Parathyroid adenoma (tissue), 2 donors: ENCODE measurements at regions not wholly inside any gene's neighbourhood (a gene's known extent, or its start where the extent isn't known, plus 50 kb on each side); places are given as distances from the start of the nearest gene placed in this dataset.

Experiments used
- H2AFZ ChIP-seq: fragments of 300-600 bp; sonication (generic); one replicate; pipeline ENCODE4 v1.7.0; 2017; ENCODE audit warnings: antibody characterized with exemption, mild to moderate bottlenecking
- H3K27ac ChIP-seq: fragments of 300-600 bp; sonication (generic); one replicate; pipeline ENCODE4 v1.7.0; 2017
- H3K27me3 ChIP-seq: fragments of 300-600 bp; sonication (generic); one replicate; pipeline ENCODE4 v1.7.0; 2017; ENCODE audit warnings: low read length; ENCODE audit not compliant: control insufficient read depth, insufficient read depth
- H3K36me3 ChIP-seq: fragments of 300-600 bp; sonication (generic); one replicate; pipeline ENCODE4 v1.7.0; 2017; ENCODE audit warnings: low read length; ENCODE audit not compliant: control insufficient read depth, insufficient read depth
- H3K4me1 ChIP-seq: fragments of 300-600 bp; sonication (generic); one replicate; pipeline ENCODE4 v1.7.0; 2017; ENCODE audit warnings: control low read depth
- H3K4me2 ChIP-seq: fragments of 300-600 bp; sonication (generic); one replicate; pipeline ENCODE4 v1.7.0; 2017; ENCODE audit warnings: low read length
- H3K4me3 ChIP-seq: fragments of 300-600 bp; sonication (generic); one replicate; pipeline ENCODE4 v1.7.0; 2017; ENCODE audit warnings: low read depth, low read length
- H3K79me2 ChIP-seq: fragments of 300-600 bp; sonication (generic); one replicate; pipeline ENCODE4 v1.7.0; 2017; ENCODE audit warnings: control low read depth
- H3K9ac ChIP-seq: fragments of 300-600 bp; sonication (generic); one replicate; pipeline ENCODE4 v1.7.0; 2017; ENCODE audit warnings: mild to moderate bottlenecking
- H3K9me3 ChIP-seq: fragments of 300-600 bp; sonication (generic); one replicate; pipeline ENCODE4 v1.7.0; 2017; ENCODE audit warnings: low read length; ENCODE audit not compliant: control insufficient read depth
- CTCF ChIP-seq: fragments of 300-600 bp; sonication (generic); IDR thresholded peaks from one replicate; pipeline ENCODE4 v1.7.0; 2017; ENCODE audit warnings: antibody characterized with exemption, mild to moderate bottlenecking
- donor health status: primary hyperparathyroidism.

GRCh38 chr4:180558427-180558826, 1684.8 kb upstream of the TENM3 start:
- Histone ChIP-seq H3K9me3 (no peaks in the 10 kb centered on the region), H3K27ac (no peak overlapping the region), H2AFZ (no peak overlapping the region), H3K27me3 (no peaks in the 10 kb centered on the region), H3K36me3 (no peaks in the 10 kb centered on the region), H3K4me1 (no peaks in the 10 kb centered on the region), H3K79me2 (no peaks in the 10 kb centered on the region), H3K4me2 (no peak overlapping the region), H3K4me3 (no peak overlapping the region), H3K9ac (no peak overlapping the region)
- TF ChIP-seq CTCF, result no peak

- no peaks in the 10 kb centered on the region for H3K4me1 ChIP-seq
- no peaks in the 10 kb centered on the region for H3K27me3 ChIP-seq
- H3K79me2 ChIP-seq, result no peaks in the 10 kb centered on the region
- H3K4me3 ChIP-seq, result no peak overlapping the region
- no peak overlapping the region for H3K9ac ChIP-seq
- no peak for TF ChIP-seq CTCF
- no peak overlapping the region for H3K4me2 ChIP-seq
- H3K27ac ChIP-seq, result no peak overlapping the region
- no peaks in the 10 kb centered on the region for H3K9me3 ChIP-seq
- no peaks in the 10 kb centered on the region for H3K36me3 ChIP-seq
- H2AFZ ChIP-seq, result no peak overlapping the region
Measured at GRCh38 chr4:180560896-180561295, 1682.3 kb upstream of the TENM3 start.

- TF ChIP-seq CTCF, result no peak
Measured at GRCh38 chr4:180564026-180564425, 1679.2 kb upstream of the TENM3 start.

GRCh38 chr4:180564448-180564847, 1678.8 kb upstream of the TENM3 start:
- Histone ChIP-seq H3K27me3 (no peaks in the 10 kb centered on the region), H3K4me1 (no peaks in the 10 kb centered on the region), H3K9ac (no peak overlapping the region), H3K79me2 (no peaks in the 10 kb centered on the region), H3K36me3 (no peaks in the 10 kb centered on the region), H3K4me2 (no peak overlapping the region), H3K9me3 (no peaks in the 10 kb centered on the region), H2AFZ (no peak overlapping the region), H3K27ac (no peak overlapping the region), H3K4me3 (no peak overlapping the region)
- no peak for TF ChIP-seq CTCF

More at GRCh38 chr4:180564026-180564425, 1679.2 kb upstream of the TENM3 start:
- H3K27me3 ChIP-seq, result no peaks in the 10 kb centered on the region
- no peak overlapping the region for H3K9ac ChIP-seq
- H3K4me3 ChIP-seq, result no peak overlapping the region
- no peaks in the 10 kb centered on the region for H3K9me3 ChIP-seq
- no peak overlapping the region for H2AFZ ChIP-seq
- no peaks in the 10 kb centered on the region for H3K4me1 ChIP-seq
- H3K27ac ChIP-seq, result no peak overlapping the region
- no peaks in the 10 kb centered on the region for H3K79me2 ChIP-seq
- H3K36me3 ChIP-seq, result no peaks in the 10 kb centered on the region
- no peak overlapping the region for H3K4me2 ChIP-seq

GRCh38 chr4:180565856-180566431, 1677.3 kb upstream of the TENM3 start:
- TF ChIP-seq CTCF, result no peak
- Histone ChIP-seq H3K4me1 (no peaks in the 10 kb centered on the region), H3K4me3 (no peak overlapping the region), H3K9ac (no peak overlapping the region), H3K9me3 (no peaks in the 10 kb centered on the region), H3K27ac (no peak overlapping the region), H3K36me3 (no peaks in the 10 kb centered on the region), H3K27me3 (no peaks in the 10 kb centered on the region), H2AFZ (no peak overlapping the region), H3K79me2 (no peaks in the 10 kb centered on the region), H3K4me2 (no peak overlapping the region)
